GM21515 (cell line): ENCODE measurements at regions not wholly inside any gene's neighbourhood (a gene's known extent, or its start where the extent isn't known, plus 50 kb on each side); places are given as distances from the start of the nearest gene placed in this dataset.

Source experiments
- ATAC-seq: cut with Tn5 transposase; IDR thresholded peaks from one replicate; pipeline ENCODE4 v1.9.1; 2021; ENCODE audit not compliant: unreplicated experiment

DNA sequence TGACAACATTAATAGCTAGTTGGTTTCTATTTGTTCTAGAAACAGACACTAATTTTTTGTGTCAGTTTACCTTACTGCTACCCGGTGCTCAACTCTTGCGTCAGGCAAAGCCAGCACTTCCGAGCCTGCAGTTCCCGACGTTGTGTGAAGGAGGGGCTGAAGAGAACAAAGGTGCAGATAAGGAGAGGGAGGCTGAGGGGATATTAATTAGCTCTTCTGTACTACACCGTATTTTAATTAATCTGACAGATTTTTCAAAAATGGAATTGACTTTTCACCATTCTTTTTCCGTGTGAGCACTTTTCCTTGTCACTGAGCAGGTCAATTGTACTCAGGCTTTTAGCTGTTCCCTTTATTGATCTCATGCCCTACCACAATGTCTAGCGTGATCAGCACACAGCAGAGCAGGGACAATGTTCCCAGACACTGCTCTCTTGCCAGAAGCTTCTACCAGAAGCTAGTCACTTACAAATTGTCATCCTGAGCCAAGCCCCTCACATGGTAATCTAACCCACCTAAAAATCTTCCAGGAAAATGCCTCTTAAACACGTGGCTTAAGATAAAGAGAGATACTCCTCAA, 650.5 kb upstream of the MKI67 start:
- no peak for ATAC-seq

DNA sequence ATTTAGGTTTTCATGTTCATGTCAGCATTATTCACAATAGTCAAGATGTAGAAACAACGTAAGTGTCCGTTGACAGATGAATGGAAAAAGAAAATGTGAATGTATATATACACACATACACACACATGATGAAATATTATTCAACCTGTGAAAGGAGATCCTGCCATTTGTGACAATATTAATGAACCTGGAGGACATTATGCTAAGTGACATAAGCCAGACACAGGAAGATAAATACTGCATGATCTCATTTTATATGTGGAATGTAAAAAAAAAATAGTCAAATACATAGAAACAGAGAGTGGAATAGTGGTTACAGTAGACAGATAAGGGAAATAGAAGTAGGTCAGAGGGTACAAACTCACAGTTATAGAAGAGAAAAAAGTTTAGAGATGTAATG, 651.1 kb upstream of the MKI67 start:
- ATAC-seq = no peak

DNA sequence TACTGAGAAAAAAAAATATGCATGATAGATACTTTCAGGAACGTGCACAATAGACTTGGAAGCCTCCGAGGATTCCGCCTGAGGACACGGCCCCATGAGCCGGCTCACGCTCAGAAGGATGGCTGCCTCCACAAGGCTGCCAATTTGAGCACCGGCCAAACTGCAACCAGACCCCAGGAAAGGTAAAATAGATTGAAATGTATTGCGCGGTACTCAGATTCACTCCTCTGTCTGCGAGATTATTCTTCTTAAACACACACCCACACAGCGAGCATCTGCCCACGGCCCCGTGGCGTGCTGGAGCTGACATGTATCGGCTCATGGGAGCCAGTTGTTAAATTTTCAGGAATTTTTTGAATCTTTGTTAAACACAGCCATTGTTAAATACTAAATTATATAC, 653.2 kb upstream of the MKI67 start:
- ATAC-seq = no peak

DNA sequence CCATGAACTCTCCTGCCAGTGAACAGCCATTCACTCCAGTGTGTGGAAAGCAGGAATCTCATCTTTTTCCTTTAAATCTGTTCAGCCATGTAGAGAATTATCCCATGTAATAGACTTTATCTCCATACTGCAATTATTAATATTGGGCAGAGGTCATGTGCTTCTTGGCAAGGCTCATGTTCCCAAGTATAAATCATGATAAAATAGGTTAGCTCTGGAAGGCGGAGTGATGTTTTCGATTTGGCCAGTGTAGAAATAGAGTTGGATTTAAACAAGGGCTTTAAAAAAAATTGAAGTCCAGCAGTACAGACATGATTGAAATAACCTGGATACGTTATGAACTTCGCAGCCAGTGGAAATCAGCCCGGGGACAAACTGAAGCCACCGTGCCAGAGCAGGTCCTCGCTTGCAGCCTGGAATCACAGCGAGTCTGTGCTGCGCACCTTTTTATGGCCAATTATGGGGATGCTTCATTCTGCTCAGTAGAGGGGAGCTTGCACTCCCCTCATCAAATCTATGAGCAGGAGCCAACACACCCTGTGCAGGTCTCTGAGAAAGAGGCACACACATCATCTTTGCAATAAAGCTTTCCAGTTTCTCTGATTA, 654.0 kb upstream of the MKI67 start:
- ATAC-seq = no peak

DNA sequence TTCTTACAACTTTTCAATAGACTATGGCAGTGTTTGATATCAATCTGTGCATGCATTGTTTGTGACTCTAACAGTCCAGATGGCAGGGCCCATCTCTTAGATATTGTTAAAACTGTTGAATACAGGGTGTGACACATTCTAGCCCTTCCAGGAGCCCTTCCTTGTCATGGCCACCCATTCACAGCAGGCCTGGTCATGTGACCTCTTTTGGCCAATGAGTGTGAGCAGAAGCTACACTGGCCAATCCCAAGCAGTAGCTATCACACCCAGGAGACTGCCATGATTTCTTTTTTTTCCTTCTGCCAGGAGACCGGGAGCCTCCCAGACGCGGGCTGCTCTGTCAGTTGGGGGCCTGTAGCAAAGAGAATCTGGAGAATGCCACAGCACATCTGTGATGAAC, 655.4 kb upstream of the MKI67 start:
- ATAC-seq = no peak

- no peak for ATAC-seq
Observed at GRCh38 chr10:128784444-128784843, 658.2 kb upstream of the MKI67 start.

DNA sequence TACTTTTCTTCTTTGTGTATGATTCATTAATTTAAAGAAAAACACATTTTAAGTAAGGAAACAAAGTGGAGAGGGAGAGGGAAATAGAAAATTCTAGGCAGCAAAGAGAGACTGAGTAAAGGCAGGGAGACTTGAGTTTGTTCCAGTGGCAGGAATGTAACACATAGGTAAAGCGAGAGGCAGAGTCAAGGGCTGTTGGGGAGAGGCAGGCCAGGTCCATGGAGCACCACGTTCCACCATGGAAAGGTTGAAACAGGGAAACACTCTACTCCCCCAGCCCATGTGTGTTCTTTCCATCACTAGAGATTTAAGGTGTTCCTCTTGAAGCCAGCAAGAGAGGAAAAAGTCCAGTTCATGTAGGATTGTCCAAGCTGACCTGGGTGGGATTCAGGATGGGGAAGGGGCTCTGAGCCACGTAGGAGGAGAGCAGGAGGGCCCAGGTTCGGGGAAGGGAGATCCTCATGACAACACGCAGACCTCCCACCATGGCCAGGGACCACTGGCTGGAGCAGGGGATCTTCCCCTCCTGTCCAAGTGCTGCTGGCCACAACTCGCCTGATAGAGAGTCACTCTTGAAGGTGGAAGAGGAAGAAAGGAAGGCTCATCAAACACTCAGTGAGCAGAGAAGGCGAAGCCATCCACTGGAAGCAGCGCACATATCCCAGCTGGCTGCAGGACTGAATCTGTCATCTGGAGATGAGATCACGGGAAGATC, 666.4 kb upstream of the MKI67 start:
- no peak for ATAC-seq

DNA sequence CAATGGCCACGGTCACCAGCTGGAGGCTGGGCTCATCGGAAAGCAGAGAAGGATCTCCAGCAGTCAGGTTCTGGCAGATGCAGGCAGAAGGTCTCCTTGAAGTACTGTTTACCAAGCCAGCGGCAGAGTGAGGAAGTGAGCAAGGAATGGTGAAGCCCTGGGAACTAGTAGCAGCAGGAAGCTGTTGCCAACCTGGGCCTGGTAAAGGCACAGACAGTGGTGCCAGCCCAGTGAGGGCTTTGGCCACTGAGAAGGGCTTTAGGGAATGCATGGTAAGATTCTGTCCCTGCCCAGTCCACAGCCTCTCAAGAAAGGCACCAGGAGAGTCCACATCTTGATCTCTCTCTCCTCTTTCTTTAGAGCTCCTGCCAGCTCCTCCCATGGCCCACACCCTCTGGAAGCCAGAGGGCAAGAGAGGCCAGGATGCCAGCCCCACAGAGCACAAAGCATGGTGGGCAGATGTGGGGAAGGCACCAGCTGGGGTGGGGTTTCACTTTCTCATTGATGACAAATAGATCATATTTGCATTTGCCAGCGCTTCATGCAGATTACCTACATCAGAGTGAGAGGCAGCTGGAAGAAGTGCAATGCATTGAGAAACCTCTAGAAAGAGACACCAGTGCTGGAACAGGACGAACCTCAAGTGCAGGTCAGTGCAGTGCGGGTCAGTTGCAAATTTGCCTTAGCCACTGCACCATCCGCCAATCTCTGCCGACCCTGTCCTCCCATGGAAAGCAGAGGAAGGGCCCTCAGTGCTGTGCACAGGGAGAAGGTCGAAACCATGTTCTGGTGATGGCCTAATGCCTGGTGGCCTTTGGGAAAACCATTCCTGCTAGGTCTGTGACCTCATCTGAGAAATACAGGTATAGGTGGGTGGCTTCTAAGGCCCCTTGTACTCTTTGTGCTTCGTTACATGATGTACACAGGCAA, 667.8 kb upstream of the MKI67 start:
- no peak for ATAC-seq

GRCh38 chr10:128796396-128796912, 670.2 kb upstream of the MKI67 start:
- ATAC-seq = no peak

GRCh38 chr10:128802062-128802461, 665.0 kb upstream of the MGMT start:
- ATAC-seq = no peak

- no peak for ATAC-seq
Observed at GRCh38 chr10:128803790-128804189, 663.3 kb upstream of the MGMT start.

DNA sequence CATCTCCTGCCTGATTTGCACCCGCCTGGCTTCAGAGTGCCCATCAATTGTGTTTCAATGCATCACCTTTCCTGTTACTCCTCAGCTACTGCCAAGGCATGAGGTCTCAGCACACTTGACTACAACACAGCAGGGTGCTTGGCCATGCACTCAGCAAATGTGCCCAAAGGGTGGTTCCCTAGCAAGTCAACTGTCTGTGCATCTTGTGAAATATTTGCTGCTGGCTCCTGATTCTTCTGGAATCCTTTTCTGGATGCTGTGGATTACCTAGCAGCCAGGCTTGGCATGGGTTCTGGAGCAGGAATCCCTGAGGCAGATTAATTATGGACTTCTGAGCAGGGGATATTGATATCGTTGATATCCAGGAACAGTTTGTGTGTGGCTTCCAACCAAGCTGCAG, 662.6 kb upstream of the MGMT start:
- ATAC-seq = no peak

DNA sequence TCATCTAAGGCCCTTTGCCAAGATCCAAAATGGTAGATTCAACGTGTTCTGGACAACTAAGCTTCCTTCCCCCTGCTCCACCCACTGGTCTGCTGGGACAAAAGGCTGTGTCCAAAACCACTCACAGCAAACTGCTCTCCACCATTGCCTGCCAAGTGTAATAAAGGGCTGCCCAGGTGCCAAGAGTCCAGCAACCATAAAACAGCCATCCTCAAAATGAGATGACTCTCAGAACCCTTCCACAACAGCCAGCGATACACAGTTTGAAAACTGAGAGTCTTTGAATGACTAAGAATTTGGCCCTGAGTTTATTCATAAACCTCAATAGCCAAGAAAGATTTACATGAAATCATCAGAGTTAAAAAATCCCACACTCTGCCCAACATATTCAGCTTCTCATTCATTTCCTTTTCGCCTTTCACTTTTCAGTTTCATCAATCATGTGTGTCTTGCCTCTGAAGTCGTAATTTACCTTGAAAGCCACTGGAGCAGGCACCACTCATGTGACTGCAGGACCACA, 658.1 kb upstream of the MGMT start:
- ATAC-seq = no peak

GRCh38 chr10:128811511-128811910, 655.5 kb upstream of the MGMT start:
- no peak for ATAC-seq

GRCh38 chr10:128812000-128812399, 655.0 kb upstream of the MGMT start:
- ATAC-seq = no peak

- no peak for ATAC-seq
Observed at GRCh38 chr10:128813574-128813973, 653.5 kb upstream of the MGMT start.

DNA sequence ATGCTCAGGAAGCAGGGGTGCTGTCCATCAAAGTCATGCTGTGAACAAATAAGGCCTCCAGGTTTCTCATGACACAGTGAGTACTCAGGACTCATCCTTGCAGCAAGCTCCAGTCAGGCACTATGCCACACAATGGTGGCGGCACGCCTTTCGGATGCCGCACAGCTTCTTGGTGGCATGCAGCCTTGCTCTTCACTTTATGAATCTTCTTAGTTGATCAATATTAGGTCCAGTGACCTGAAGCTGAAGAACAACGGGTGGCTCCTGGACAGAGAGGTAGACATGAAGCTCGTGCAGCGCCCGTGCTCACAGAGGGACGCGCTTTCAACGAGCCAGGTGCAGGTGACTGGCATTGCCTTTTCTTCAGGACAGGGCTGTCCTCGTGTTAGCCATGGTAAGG, 653.0 kb upstream of the MGMT start:
- no peak for ATAC-seq

GRCh38 chr10:128814782-128815181, 652.3 kb upstream of the MGMT start:
- ATAC-seq = no peak

DNA sequence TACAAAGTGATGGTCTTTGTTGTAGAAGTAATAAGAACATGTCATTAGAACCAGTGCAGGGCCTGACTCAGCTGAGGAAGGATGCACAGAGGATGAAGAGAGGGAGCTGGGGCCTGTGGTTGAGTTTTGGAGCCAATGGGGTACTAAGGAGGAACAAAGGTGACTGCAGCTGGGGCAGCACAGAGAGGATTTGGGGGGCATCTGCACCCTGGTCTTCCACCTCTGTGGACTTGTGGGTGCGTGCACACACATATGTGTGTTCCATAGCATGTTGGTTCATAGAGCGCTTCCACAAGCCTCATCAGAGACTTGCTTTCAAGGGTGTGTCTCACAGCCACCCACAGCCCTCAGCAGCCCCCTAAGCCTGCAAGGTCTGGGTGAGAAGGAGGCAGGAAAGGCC, 650.3 kb upstream of the MGMT start:
- no peak for ATAC-seq

GRCh38 chr10:128817636-128818035, 649.4 kb upstream of the MGMT start:
- ATAC-seq = no peak

- no peak for ATAC-seq
Observed at GRCh38 chr10:128820663-128821062, 646.4 kb upstream of the MGMT start.
